NOMO-1 (cell line): ENCODE measurements at regions not wholly inside any gene's neighbourhood (a gene's known extent, or its start where the extent isn't known, plus 50 kb on each side); places are given as distances from the start of the nearest gene placed in this dataset.

Experiments used
- DNase-seq, 2 experiments: peaks; one replicate each; lab custom pipeline; 2025; ENCODE audit not compliant: unreplicated experiment in 2 of 2; lab: John Stamatoyannopoulos, UW

- no peak for DNase-seq
These were observed 393.8 kb downstream of the ZNF385D start for GRCh38 chr3:21357241-21357640.

DNA sequence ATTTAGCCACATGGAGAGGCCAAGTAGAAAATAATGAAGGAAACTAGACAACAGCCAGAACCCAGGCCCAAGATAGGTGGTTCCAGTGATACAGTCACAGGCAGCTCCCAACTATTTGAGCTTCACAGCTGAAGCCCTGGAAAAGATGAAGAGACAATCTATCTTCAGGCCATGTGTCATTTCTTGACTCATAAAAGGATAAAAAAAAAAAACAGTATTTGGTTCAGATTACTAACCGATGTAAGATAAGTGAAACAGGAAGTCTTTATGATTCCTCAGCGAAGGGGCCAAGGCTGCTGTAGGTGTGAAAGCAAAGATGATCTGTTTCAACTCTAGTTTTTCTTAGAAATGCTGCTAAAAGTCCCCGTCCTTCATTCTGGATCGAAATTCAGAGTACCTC, 394.6 kb downstream of the ZNF385D start:
- DNase-seq = no peak

- DNase-seq = no peak
These were observed 405.5 kb downstream of the ZNF385D start for GRCh38 chr3:21345382-21345976.

- no peak for DNase-seq
These were observed 419.2 kb downstream of the ZNF385D start for GRCh38 chr3:21331857-21332256.

DNA sequence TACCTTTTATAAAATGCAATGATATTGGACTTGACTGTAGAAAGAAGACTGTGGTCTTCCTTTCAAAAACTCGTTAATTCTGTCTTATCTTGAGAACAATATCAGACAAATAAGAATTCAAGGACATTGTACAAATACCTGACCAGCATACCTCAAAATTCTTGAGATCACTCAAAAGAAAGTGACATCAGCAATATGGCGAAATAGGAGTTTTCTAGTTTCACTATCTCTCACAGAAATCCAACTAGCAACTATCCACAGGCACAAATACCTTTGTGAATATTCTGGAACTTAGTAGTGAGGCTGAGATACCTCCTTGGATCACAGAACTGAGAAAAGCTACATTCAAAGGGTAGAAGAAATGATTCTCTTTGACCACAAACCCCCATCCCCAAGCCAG, 419.7 kb downstream of the ZNF385D start:
- no peak for DNase-seq

DNA sequence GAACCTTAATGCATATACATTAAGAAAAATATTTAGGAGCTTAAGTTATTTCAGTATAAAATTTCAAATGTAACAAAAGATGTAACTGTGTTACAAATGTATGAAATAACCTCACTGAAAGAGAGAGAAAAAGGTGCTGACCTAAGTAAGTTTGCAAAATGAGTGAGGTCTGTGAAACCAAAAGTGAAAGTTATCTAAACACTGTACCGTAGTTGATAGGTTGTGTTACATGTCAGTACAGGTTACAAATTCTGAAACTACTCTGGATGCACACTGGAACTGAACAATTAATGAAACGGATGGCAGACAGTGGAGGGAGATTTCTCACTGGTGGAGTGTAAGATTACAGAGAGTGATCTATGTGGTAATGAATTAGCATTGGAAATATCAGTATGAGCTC, 420.7 kb downstream of the ZNF385D start:
- DNase-seq = no peak

DNA sequence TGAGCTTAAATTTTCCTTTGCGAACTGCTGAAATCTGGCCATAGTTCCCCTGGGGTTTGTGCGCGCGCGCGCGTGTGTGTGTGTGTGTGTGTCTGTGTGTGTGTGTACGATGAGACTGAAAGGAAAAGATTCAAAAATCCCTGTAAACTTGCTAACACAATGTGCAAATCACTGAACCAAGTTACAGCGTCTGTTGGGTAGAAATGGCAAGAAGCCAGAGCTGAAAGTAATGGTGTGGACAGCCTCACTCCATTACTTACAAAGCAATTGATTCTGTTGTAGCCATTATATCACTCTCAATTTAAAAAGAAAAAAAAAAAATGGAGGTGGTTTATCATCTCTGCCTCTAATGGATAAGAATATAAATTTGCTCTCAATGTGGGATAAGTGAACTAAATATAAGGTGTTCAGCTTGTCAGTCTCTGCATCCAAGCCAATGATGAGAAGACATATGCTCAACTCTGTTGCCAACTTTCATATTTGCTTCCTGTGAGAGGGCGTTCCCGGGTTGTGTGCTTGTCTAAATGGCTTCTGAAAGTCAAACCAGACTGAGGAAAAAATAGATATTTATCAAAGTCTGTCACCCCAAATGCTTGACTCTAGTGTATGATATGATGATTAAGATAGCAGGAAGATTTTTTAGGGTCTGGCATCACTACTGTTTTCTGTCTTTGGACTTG, 422.2 kb downstream of the ZNF385D start:
- no peak for DNase-seq

DNA sequence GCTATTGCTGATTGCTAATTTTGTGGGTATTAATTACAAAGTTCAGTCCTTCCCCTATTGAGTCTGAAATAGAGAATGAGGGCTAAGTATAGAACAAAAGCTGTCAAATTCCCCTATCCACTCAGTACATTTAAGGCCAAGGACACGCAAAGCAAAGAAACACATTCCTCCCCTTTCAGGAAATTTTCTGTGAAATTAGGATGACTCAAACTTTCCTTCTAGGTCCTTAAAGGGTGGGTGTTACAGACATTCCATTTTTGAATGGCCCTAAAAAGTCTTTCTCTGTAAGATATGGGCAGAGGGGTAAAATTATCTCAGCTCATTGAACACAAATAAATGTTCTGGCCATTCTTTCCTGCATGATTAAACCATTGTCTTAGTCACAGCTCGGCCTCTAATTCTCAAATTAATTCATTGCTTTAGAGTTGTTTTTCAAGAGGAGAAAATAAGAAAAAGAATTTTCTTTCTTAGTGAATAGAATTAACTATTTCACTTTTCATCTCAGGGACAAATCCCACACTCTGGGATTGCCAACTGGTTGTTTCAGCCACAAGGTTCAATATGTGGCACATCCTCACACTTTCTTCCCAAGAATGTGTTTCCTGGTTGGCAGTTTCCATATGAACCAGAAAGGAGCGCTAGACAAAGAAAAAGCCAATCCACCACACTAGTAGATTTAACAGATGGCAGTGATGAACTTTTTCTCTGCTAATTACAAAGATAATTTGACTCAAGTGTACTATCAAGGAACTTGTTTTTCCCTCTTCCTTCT, 424.1 kb downstream of the ZNF385D start:
- no peak for DNase-seq

- DNase-seq = no peak
These were observed 436.3 kb downstream of the ZNF385D start for GRCh38 chr3:21314688-21315087.

DNA sequence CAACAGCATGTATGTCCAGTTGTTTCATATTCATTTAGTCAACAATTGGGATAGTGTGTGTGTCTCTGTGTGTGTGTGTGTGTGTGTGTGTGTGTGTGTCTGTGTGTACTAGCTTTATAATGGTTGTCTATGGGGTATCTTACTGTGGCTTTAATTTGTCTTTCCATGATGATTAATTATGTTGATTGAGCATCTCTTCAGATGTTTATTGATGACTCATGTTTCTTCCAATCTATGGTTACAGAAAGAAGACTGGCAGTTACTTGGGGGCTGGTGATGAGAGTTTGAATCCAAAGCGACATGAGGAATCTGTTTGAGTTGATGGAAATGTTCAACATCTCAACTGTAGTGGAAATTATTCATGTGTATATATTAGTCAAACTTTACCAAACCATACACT, 440.1 kb downstream of the ZNF385D start:
- DNase-seq = no peak

- DNase-seq = no peak
These were observed 440.8 kb downstream of the ZNF385D start for GRCh38 chr3:21310161-21310560.

DNA sequence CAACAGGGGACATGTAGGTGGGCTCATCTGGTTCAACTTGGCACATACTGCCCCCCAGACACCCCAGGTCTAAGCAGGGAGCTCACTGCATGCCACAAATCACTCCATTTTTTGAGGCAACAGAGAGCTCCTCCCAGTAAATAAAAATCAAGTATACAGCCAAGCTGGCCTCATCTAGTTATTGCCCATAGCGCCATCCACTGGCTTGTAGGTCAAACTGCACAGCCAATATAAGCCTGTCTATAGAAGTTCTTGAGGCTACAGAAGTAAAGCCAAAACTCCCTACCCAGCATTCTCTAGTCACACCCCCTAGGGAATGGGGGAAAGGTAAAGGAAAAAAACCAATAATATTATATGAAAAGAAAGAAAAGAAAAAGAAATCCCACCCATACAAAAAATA, 453.7 kb downstream of the ZNF385D start:
- no peak for DNase-seq

GRCh38 chr3:21294768-21295167, 456.2 kb downstream of the ZNF385D start:
- DNase-seq = no peak

DNA sequence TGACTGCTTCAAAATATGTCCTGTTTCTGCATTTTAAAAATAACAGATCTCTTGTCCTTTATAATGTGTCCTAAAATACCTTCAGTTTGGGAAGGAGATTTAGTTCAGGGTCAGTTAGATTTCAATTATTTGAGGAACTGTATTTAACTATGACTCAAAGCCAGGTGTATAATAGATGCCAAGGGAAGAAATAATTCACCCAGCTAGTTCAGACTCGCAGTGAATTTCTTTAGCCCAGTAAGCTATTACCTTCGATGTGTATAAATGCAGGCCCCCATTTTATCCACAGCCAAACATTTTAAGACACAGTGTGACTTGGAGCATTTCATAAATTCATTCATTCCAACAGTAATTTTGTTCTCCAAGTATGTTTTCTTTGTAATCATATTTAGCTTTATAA, 458.0 kb downstream of the ZNF385D start:
- no peak for DNase-seq

DNA sequence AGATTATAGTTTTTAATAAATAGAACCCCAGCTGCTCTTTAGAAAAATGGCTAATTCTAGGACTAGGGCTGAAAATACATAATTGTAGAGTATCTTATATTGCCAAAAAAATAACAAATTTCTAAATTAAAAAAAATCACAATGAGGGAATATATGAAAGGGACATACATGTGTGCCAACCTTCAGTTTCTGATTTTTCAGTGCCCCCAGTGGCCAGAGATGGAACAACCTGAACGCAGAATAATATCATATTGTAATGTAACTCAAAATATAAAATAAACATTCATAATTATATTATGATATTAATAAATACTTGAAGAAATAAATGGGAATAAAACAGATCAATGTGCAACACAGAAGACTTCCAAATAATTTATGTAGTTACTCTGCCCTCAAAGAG, 460.5 kb downstream of the ZNF385D start:
- no peak for DNase-seq

DNA sequence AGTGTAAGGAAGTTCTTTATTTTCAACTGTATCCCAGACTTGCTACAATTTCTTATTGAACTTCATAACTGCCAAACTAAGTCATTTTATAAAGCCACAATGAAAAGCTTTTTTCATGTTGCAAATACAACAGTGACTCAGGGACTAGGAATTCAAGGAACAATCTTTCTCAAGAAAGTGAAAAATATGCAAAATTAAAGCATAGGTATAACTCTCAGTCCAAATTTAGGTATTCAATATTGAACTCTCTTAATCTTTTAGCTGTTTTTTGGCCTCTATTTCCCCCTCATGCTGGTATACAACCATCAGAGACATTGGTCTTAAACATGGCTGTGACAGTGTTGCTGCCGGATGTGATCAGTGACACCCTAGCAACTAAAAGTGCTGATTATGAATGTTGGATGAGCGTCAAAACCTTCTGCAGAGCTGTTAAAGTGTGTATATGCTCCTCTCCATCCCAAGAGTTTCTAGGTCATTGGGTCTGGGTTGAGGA, 476.9 kb downstream of the ZNF385D start:
- no peak for DNase-seq

DNA sequence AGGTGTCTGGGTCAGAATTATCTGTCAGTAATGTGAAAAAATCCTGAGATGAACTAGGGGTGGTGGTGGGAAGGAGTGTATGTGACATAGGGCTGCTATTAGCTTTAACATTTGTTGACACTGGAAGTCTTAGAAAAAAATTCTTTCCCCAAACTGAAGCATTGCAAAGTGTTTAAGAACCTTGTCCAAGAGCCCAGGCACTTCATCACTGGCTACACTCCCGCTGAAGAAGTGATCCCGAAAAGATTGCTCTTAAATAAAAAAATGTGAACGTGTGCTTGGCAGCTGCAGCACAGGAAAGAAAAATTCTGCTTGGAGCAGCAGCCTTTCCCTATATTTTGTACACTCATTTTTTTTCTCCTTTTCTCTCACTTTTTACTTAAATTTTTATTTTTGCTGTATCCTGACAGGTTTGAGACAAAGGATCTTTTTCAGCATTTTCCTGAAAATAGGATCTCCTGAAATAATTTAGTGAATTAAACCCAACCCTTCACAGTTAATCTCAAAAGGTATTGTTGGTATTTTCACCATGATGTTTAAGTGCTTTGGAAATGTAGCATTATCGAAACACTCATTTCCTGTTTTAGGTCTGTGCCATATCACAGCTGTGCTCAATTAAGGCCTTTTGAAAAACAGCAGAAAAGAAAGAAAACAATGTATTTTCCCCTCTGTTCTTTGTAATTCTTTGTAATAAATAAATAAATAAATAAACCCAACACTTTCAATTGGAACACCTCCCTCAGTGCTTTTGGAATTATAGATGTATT, 477.6 kb downstream of the ZNF385D start:
- DNase-seq = no peak

GRCh38 chr3:21271606-21272016, 479.4 kb downstream of the ZNF385D start:
- no peak for DNase-seq

DNA sequence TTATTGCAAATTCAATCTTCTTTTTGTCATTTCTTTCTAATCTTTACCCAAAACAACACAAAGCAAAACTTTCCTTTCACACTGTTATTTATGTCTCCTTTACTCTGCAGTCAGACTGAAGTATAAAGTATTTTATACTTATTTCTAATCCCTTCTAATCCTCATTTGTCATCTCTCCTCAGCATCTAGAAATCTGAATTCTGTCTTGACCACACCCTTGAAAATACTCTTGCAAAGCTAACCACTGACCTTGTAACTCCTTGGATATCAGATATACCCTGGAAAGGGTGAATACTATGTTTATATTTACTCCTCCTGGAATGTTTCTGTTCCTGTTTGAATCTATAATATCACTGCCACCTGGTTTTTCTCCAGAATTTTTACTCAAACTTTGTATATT, 481.1 kb downstream of the ZNF385D start:
- DNase-seq = no peak

DNA sequence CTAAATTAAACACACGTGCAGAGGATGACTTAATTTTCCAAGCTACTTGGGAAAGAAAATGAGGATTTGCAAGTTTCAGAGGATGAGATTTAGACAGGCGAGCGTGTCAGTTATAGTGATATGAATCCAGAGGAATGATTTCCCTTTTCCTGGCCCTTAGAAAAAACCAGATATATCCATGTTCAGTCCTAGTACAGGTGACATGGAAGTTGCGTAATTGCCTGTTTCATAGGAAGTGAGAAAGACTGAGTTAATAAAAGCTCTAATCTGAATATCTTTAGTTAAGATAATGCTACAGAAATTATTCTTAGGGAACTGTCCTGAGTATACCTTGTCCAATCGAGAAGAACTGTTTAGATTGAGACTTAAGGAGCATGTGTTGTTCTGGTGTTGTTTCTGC, 490.5 kb downstream of the ZNF385D start:
- DNase-seq = no peak

GRCh38 chr3:21259896-21260295, 491.1 kb downstream of the ZNF385D start:
- no peak for DNase-seq
